Neural cell (in vitro differentiated cells): ENCODE measurements at regions not wholly inside any gene's neighbourhood (a gene's known extent, or its start where the extent isn't known, plus 50 kb on each side); places are given as distances from the start of the nearest gene placed in this dataset.

Source experiments
- H2AFZ ChIP-seq: fragments of 200-600, 300-800 bp; sonication (generic), shearing (Covaris generic); 2 replicates; pipeline ENCODE4 v1.6.0; 2014; ENCODE audit warnings: low read depth, mild to moderate bottlenecking, antibody characterized with exemption, low read length, moderate library complexity
- H3F3A ChIP-seq: fragments of 200-600 bp; shearing (Covaris generic); 2 replicates; pipeline ENCODE4 v1.6.1; 2016; ENCODE audit warnings: mild to moderate bottlenecking, moderate library complexity, mixed read lengths, antibody characterized with exemption, low read length; ENCODE audit not compliant: insufficient read depth, poor library complexity, severe bottlenecking
- H3K27ac ChIP-seq: fragments of 200-600, 300-800 bp; sonication (generic), shearing (Covaris generic); 2 replicates; pipeline ENCODE4 v1.5.1; 2014; ENCODE audit warnings: mild to moderate bottlenecking, low read length, moderate library complexity
- H3K27me3 ChIP-seq: fragments of 300-800, 200-600 bp; sonication (generic), shearing (Covaris generic); 2 replicates; pipeline ENCODE4 v1.6.0; 2014; ENCODE audit warnings: mild to moderate bottlenecking, low read depth, low read length, moderate library complexity; ENCODE audit not compliant: insufficient read depth
- H3K36me3 ChIP-seq: fragments of 300-800, 200-600 bp; sonication (generic), shearing (Covaris generic); 2 replicates; pipeline ENCODE4 v1.5.1; 2014; ENCODE audit warnings: mild to moderate bottlenecking, antibody characterized with exemption, low read length, moderate library complexity; ENCODE audit not compliant: insufficient read depth
- H3K4me2 ChIP-seq: fragments of 300-800, 200-600 bp; sonication (generic), shearing (Covaris generic); 2 replicates; pipeline ENCODE4 v1.6.0; 2014; ENCODE audit warnings: mild to moderate bottlenecking, low read length
- H3K4me3 ChIP-seq: fragments of 300-800, 200-600 bp; sonication (generic), shearing (Covaris generic); 2 replicates; pipeline ENCODE4 v1.5.1; 2014; ENCODE audit warnings: mild to moderate bottlenecking, low read length, moderate library complexity
- H3K79me2 ChIP-seq: fragments of 200-600 bp; shearing (Covaris generic); replicated peaks from 2 replicates; pipeline ENCODE4 v1.6.0; 2014; ENCODE audit warnings: mild to moderate bottlenecking, low read length, moderate library complexity; ENCODE audit not compliant: insufficient read depth
- H3K9ac ChIP-seq: fragments of 300-800, 200-600 bp; sonication (generic), shearing (Covaris generic); 2 replicates; pipeline ENCODE4 v1.6.1; 2016; ENCODE audit warnings: mild to moderate bottlenecking, low read length, mixed read lengths
- H3K9me2 ChIP-seq: fragments of 200-600 bp; shearing (Covaris generic); 2 replicates; pipeline ENCODE4 v1.6.1; 2016; ENCODE audit warnings: mild to moderate bottlenecking, low read length, mixed read lengths; ENCODE audit not compliant: insufficient read depth
- H3K9me3 ChIP-seq: fragments of 200-600, 300-800 bp; sonication (generic), shearing (Covaris generic); 2 replicates; pipeline ENCODE4 v1.6.1; 2016; ENCODE audit warnings: mild to moderate bottlenecking, mixed run types, low read length, moderate library complexity, mixed read lengths
- H4K20me1 ChIP-seq: fragments of 200-600 bp; shearing (Covaris generic); 2 replicates; pipeline ENCODE4 v1.6.1; 2016; ENCODE audit warnings: mild to moderate bottlenecking, mixed run types; ENCODE audit not compliant: insufficient read depth
- CTCF ChIP-seq: fragments of 450-650 bp; IDR thresholded peaks from 2 replicates; pipeline ENCODE4 v1.5.1; 2014; ENCODE audit warnings: antibody characterized with exemption, mild to moderate bottlenecking, moderate library complexity; ENCODE audit not compliant: poor library complexity, severe bottlenecking
- EP300 ChIP-seq: fragments of 450-650 bp; conservative IDR thresholded peaks from 2 replicates; pipeline ENCODE4 v1.6.1; 2014; ENCODE audit warnings: antibody characterized with exemption, mild to moderate bottlenecking, moderate library complexity; ENCODE audit not compliant: poor library complexity, severe bottlenecking
- EZH2 ChIP-seq: fragments of 200-600, 300-800 bp; shearing (Covaris generic), sonication (generic); IDR thresholded peaks from 2 replicates; pipeline ENCODE4 v1.6.1; 2014; ENCODE audit warnings: antibody characterized with exemption, low read length, borderline replicate concordance, mild to moderate bottlenecking; ENCODE audit not compliant: insufficient read depth, poor library complexity, severe bottlenecking
- MXI1 ChIP-seq: fragments of 450-650 bp; conservative IDR thresholded peaks from 2 replicates; pipeline ENCODE4 v1.6.1; 2014; ENCODE audit warnings: antibody characterized with exemption, mild to moderate bottlenecking; ENCODE audit not compliant: poor library complexity, severe bottlenecking
- POLR2AphosphoS5 ChIP-seq: IDR thresholded peaks from 2 replicates; pipeline ENCODE4 v1.6.1; 2012
- RAD21 ChIP-seq: fragments of 450-650 bp; conservative IDR thresholded peaks from 2 replicates; pipeline ENCODE4 v1.6.1; 2014; ENCODE audit warnings: antibody characterized with exemption, mild to moderate bottlenecking, moderate library complexity
- REST ChIP-seq: IDR thresholded peaks from 2 replicates; pipeline ENCODE4 v1.6.1; 2012; ENCODE audit warnings: borderline replicate concordance
- SMC3 ChIP-seq: fragments of 450-650 bp; conservative IDR thresholded peaks from 2 replicates; pipeline ENCODE4 v1.6.1; 2014; ENCODE audit warnings: antibody characterized with exemption, mild to moderate bottlenecking, moderate library complexity; ENCODE audit not compliant: poor library complexity
- TAF1 ChIP-seq: IDR thresholded peaks from 2 replicates; pipeline ENCODE4 v1.6.1; 2012; ENCODE audit warnings: low read depth

- no peak overlapping the region for H3K9ac ChIP-seq
- no peaks in the 10 kb centered on the region for H3K36me3 ChIP-seq
- TF ChIP-seq POLR2AphosphoS5 (no peak), CTCF (no peak), TAF1 (no peak), MXI1 (no peak), REST (no peak), EZH2 (no peak), SMC3 (no peak), EP300 (no peak), RAD21 (no peak)
- no peaks in the 10 kb centered on the region for H3F3A ChIP-seq
- no peak overlapping the region for H3K27ac ChIP-seq
- no peaks in the 10 kb centered on the region for H3K27me3 ChIP-seq
- H4K20me1 ChIP-seq, result no peaks in the 10 kb centered on the region
- H3K4me3 ChIP-seq, result no peak overlapping the region
- H3K4me2 ChIP-seq, result no peak overlapping the region
- no peaks in the 10 kb centered on the region for H3K79me2 ChIP-seq
- no peaks in the 10 kb centered on the region for H3K9me2 ChIP-seq
- H2AFZ ChIP-seq, result no peak overlapping the region
- H3K9me3 ChIP-seq, result no peaks in the 10 kb centered on the region
Observed at GRCh38 chr10:81040031-81040430, 502.3 kb downstream of the SH2D4B start.

- no peak for TF ChIP-seq SMC3
- no peak for TF ChIP-seq CTCF
- no peak for TF ChIP-seq EP300
- no peak for TF ChIP-seq TAF1
- no peak for TF ChIP-seq POLR2AphosphoS5
- TF ChIP-seq EZH2, result no peak
- no peak for TF ChIP-seq MXI1
- TF ChIP-seq RAD21, result no peak
- TF ChIP-seq REST, result no peak
- H3K9me3 ChIP-seq, result no peaks in the 10 kb centered on the region
- H3F3A ChIP-seq, result no peaks in the 10 kb centered on the region
- H3K9me2 ChIP-seq, result no peaks in the 10 kb centered on the region
- H3K9ac ChIP-seq, result no peak overlapping the region
- no peak overlapping the region for H2AFZ ChIP-seq
- H4K20me1 ChIP-seq, result no peaks in the 10 kb centered on the region
- no peaks in the 10 kb centered on the region for H3K27me3 ChIP-seq
- H3K4me2 ChIP-seq, result no peak overlapping the region
- H3K36me3 ChIP-seq, result no peaks in the 10 kb centered on the region
- no peak overlapping the region for H3K4me3 ChIP-seq
- H3K79me2 ChIP-seq, result no peaks in the 10 kb centered on the region
- no peak overlapping the region for H3K27ac ChIP-seq
Observed at GRCh38 chr10:81040940-81041339, 503.2 kb downstream of the SH2D4B start.
